GM12892 (cell line): ENCODE measurements at regions not wholly inside any gene's neighbourhood (a gene's known extent, or its start where the extent isn't known, plus 50 kb on each side); places are given as distances from the start of the nearest gene placed in this dataset.
"Not testable (repeated sequence)": the region's sequence is repeated elsewhere in the genome, so short reads cannot be mapped to it uniquely, and the experiment has no call there.

ENCODE experiments used
- DNase-seq: peaks from one replicate; pipeline ENCODE4 v3.0.0; 2011; ENCODE audit not compliant: insufficient read length
- FAIRE-seq: peaks from 2 replicates; lab custom pipeline; 2011; peaks lifted over from hg19 to GRCh38; lab: Jason Lieb, UNC
- POLR2A ChIP-seq: IDR thresholded peaks from 2 replicates; pipeline ENCODE4 v1.6.1; 2011; ENCODE audit warnings: low read depth, low read length, control low read depth
- POLR2AphosphoS5 ChIP-seq: IDR thresholded peaks from 2 replicates; pipeline ENCODE4 v1.6.1; 2011; ENCODE audit warnings: low read depth, low read length, control low read depth
- TAF1 ChIP-seq: IDR thresholded peaks from 2 replicates; pipeline ENCODE4 v1.6.1; 2011; ENCODE audit warnings: low read depth, mild to moderate bottlenecking, control low read depth, low read length, borderline replicate concordance

- FAIRE-seq (no peak), DNase-seq (no peak)
- TF ChIP-seq POLR2AphosphoS5 (no peak), POLR2A (no peak)
These were observed 250.1 kb upstream of the PRKD1 start for GRCh38 chr14:30177781-30178180.

- no peak for DNase-seq
- FAIRE-seq = no peak
- no peak for TF ChIP-seq POLR2AphosphoS5
- no peak for TF ChIP-seq POLR2A
- TF ChIP-seq TAF1 = no peak
These were observed 251.9 kb upstream of the PRKD1 start for GRCh38 chr14:30179381-30180130.

- no peak for DNase-seq
These were observed 252.6 kb upstream of the PRKD1 start for GRCh38 chr14:30180219-30180618.

GRCh38 chr14:30185832-30186231 is 258.2 kb upstream of the PRKD1 start:
- DNase-seq = no peak
- no peak for TF ChIP-seq POLR2AphosphoS5
- no peak for TF ChIP-seq POLR2A
- no peak for TF ChIP-seq TAF1

More at GRCh38 chr14:30180219-30180618, 252.6 kb upstream of the PRKD1 start:
- FAIRE-seq = no peak
- TF ChIP-seq POLR2A (no peak), TAF1 (no peak), POLR2AphosphoS5 (no peak)

DNA sequence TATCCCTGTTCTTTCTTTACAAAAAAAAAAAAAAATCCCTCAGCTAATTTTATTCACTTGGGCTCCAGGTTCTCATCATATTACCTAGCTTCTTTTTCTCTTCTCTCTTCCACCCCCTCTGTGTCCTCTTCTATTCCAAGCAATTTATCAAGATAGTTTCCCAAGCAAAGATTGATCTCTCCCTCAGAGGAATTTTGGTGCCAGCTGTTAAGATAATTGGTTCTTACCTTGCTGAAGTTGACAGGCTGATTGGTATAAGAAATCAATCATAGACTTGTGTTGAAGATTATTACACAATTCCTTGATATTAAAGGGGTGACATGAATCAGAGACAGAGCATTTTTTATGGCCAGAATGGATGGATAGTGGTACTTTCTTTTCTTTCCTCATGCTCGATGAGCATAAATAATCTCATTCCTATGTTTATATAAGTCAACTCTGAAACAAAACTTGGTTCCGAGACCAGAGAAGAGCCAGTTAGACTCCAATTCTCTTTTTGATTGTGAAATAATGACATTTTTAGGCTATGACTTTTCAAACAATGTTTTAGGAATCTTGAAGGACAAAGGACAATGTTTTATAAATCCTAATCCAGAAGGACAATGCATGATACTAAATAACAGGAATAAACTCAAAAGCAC is 264.1 kb upstream of the PRKD1 start:
- FAIRE-seq (no peak), DNase-seq (no peak)
- no peak for TF ChIP-seq TAF1
- no peak for TF ChIP-seq POLR2A
- no peak for TF ChIP-seq POLR2AphosphoS5

More at GRCh38 chr14:30185832-30186231, 258.2 kb upstream of the PRKD1 start:
- no peak for FAIRE-seq

DNA sequence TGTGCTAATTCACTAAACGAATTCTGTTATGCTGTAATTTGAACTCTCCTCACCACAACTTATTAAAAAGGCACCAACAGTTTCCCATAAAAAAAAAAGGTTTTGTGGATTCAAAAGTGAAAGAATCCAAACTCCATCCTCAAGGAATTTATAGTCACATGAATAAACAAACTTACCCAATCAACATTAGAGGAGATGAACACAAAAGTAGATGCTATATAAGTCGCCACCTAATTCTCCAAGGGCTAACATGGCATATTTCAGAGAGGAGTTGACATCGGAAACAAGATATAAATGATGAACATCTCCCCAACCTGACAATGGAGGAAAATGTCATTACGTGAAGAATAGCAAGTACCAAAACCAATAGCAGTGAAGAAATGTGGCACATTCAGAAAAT is 265.5 kb upstream of the PRKD1 start:
- DNase-seq (no peak), FAIRE-seq (no peak)
- TF ChIP-seq POLR2AphosphoS5 (no peak), TAF1 (no peak), POLR2A (no peak)

GRCh38 chr14:30193845-30194501 is 266.3 kb upstream of the PRKD1 start:
- FAIRE-seq = no peak
- TF ChIP-seq POLR2AphosphoS5 (no peak), TAF1 (no peak), POLR2A (no peak)
- DNase-seq = no peak

DNA sequence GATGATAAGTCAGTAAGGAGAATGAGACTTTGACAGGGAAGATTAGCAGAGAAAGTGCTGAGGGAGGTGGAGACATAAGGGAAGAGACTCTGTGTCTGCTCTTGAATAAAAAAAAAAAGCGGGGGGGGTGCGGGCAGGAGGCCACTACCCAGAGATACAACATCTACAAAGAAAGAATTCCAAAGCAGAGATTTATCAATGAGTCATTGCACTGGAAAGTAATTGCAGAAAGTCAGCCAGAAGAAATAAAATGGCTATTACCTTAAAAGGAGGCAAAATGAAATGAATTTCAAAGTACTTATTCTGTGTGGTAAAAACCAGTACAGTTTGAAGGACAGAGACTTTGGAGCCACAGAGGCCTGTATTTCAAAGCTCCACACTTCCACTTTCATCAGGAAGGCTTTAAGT is 267.1 kb upstream of the PRKD1 start:
- DNase-seq = no peak
- TF ChIP-seq TAF1 (no peak), POLR2AphosphoS5 (no peak), POLR2A (no peak)
- no peak for FAIRE-seq

- DNase-seq (no peak), FAIRE-seq (no peak)
- TF ChIP-seq POLR2AphosphoS5 (no peak), POLR2A (no peak), TAF1 (no peak)
These were observed 268.3 kb upstream of the PRKD1 start for GRCh38 chr14:30195941-30196340.

- FAIRE-seq (no peak), DNase-seq (no peak)
- TF ChIP-seq POLR2A = no peak
- no peak for TF ChIP-seq TAF1
- no peak for TF ChIP-seq POLR2AphosphoS5
These were observed 269.2 kb upstream of the PRKD1 start for GRCh38 chr14:30196861-30197260.

GRCh38 chr14:30198720-30199119 is 271.1 kb upstream of the PRKD1 start:
- DNase-seq, FAIRE-seq: not testable (repeated sequence)

GRCh38 chr14:30204431-30204980 is 276.9 kb upstream of the PRKD1 start:
- TF ChIP-seq POLR2A (no peak), POLR2AphosphoS5 (no peak), TAF1 (no peak)
- FAIRE-seq (no peak), DNase-seq (no peak)
